ENCODE measurements at regions not wholly inside any gene's neighbourhood (a gene's known extent, or its start where the extent isn't known, plus 50 kb on each side); places are given as distances from the start of the nearest gene placed in this dataset.

DNA sequence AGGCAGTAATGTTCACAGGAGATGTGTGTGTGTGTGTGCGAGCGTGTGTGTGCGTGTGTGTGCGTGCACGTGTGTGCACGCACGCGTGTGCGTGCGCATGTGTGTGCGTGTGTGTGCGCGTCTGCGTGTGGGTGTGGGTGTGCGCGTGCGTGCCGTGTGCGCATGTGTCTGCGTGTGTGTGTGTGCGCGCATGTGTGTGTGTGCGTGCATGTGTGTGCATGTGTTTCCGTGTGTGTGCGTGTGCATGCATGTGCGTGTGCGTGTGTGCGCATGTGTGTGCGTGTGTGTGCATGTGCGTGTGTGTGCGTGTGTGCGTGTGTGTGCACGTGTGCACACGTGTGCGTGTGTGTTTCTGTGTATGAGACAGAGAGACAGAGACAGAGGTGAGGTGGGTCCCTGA lies 136.0 kb upstream of the CST7 start:
- DNase-seq (ENCODE audit: low read depth): no peak
- TF ChIP-seq, protein P1, sequence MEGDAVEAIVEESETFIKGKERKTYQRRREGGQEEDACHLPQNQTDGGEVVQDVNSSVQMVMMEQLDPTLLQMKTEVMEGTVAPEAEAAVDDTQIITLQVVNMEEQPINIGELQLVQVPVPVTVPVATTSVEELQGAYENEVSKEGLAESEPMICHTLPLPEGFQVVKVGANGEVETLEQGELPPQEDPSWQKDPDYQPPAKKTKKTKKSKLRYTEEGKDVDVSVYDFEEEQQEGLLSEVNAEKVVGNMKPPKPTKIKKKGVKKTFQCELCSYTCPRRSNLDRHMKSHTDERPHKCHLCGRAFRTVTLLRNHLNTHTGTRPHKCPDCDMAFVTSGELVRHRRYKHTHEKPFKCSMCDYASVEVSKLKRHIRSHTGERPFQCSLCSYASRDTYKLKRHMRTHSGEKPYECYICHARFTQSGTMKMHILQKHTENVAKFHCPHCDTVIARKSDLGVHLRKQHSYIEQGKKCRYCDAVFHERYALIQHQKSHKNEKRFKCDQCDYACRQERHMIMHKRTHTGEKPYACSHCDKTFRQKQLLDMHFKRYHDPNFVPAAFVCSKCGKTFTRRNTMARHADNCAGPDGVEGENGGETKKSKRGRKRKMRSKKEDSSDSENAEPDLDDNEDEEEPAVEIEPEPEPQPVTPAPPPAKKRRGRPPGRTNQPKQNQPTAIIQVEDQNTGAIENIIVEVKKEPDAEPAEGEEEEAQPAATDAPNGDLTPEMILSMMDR (IDR thresholded peaks at IDR 0.05; ENCODE audit: insufficient read depth, low read length): no peak
- H3K4me3 ChIP-seq (ENCODE audit: low read depth, low read length): no peak overlapping the region

GRCh38 chr20:24813496-24813895 lies 135.6 kb upstream of the CST7 start:
- no peak overlapping the region for H3K4me3 ChIP-seq (ENCODE audit: low read depth, low read length)
- TF ChIP-seq, protein P1 (IDR thresholded peaks at IDR 0.05; ENCODE audit: insufficient read depth, low read length): no peak
- DNase-seq (ENCODE audit: low read depth): no peak

DNA sequence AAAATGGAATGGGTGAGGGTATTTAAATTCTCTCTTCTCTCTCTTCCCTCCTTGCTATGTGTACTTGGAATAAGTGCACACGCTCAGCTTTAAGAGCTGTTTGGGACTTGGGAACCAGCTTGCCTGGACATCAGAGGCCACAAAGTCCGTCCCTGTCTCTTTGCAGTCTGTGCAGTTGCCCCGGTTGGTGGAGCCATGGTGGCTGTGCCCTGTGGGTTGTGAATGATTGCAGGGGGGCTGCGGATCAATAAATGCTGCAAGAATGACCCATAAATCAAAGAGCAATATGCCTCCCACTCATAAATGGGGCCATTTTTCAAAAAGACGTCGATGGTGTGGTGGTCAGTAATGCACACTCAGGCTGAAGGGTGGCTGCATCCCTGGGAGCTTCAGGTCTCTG lies 135.1 kb upstream of the CST7 start:
- DNase-seq (ENCODE audit: low read depth): no peak
- no peak overlapping the region for H3K4me3 ChIP-seq (ENCODE audit: low read depth, low read length)
- TF ChIP-seq, protein P1 (IDR thresholded peaks at IDR 0.05; ENCODE audit: insufficient read depth, low read length): no peak

DNA sequence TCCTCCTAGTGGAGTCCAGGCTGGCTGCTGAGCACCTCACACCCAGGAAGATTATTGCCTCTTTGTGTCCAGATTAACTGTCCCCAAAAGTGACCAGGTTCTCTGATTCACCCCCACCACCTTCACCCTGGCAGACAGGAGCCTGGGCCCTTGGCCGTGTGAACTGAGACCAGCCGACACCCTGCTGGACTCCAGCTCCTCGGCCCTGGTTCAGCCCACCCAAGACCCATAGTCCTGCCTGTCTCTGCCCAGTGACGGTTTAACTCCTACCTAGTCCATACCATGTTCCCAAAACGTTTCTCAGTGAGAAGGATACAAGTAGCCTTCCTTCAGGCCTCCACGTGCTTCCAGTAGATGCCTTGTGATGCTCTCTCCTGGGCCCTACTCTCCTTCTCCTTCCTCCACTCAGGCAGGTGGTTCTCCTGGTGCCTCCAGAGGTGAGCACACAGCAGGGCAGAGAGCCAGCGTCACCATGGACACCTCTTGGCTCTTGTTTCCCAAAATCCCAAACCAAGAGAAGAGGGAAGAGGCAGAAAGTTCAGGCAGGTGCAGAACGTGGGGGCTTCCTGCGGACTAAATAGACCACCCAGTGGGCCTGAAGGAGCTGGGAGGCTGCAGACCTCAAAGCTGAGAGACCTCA lies 134.4 kb upstream of the CST7 start:
- DNase-seq (ENCODE audit: low read depth): no peak
- no peak overlapping the region for H3K4me3 ChIP-seq (ENCODE audit: low read depth, low read length)
- TF ChIP-seq, protein P1 (IDR thresholded peaks at IDR 0.05; ENCODE audit: insufficient read depth, low read length): no peak

- TF ChIP-seq, protein P1 (IDR thresholded peaks at IDR 0.05; ENCODE audit: insufficient read depth, low read length): no peak
- no peak for DNase-seq (ENCODE audit: low read depth)
- no peak overlapping the region for H3K4me3 ChIP-seq (ENCODE audit: low read depth, low read length)
Measured at GRCh38 chr20:24815196-24815815, 133.8 kb upstream of the CST7 start.

GRCh38 chr20:24815931-24816330 lies 133.1 kb upstream of the CST7 start:
- H3K4me3 ChIP-seq (ENCODE audit: low read depth, low read length): no peak overlapping the region
- DNase-seq (ENCODE audit: low read depth): no peak
- TF ChIP-seq, protein P1 (IDR thresholded peaks at IDR 0.05; ENCODE audit: insufficient read depth, low read length): no peak

Data from fibroblast of the aortic adventitia (primary cell).